ENCODE measurements at regions not wholly inside any gene's neighbourhood (a gene's known extent, or its start where the extent isn't known, plus 50 kb on each side); places are given as distances from the start of the nearest gene placed in this dataset.

DNA sequence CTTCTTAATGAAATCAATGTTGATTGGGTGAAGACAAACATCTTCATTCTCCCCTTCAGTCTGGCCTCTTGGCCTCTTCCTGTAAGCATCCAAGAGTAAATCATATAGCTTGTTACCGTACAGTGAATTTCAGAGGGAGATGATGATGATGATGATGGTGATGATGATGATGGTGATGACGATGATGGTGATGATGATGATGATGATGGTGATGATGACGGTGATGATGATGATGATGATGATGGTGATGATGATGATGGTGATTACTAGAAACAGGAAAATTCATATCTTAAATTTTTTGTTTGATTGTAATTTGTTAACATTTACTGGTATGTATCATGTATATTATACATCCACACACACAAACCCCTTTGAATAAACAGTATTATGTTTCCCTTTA lies 256.1 kb upstream of the PLSCR5 start:
- TF ChIP-seq RFX5 (IDR thresholded peaks at IDR 0.05; ENCODE audit: low read depth, low read length) (no peak), CTCF (IDR thresholded peaks at IDR 0.05 in 2 of 3, conservative IDR thresholded peaks at IDR 0.05 in 1 of 3; ENCODE audit: control insufficient read depth in 2 of 3, extremely low read depth in 1 of 3, insufficient read depth in 1 of 3, low read depth in 3 of 3, low read length in 3 of 3) (no peak), CEBPB (IDR thresholded peaks at IDR 0.05; ENCODE audit: borderline replicate concordance in 1 of 2, low read depth in 2 of 2, low read length in 2 of 2) (no peak), POLR2A (IDR thresholded peaks at IDR 0.05; ENCODE audit: low read depth, low read length) (no peak), MYC (IDR thresholded peaks at IDR 0.05; ENCODE audit: insufficient read depth, insufficient read length, insufficient replicate concordance, low read length, severe bottlenecking) (no peak), NFYA (IDR thresholded peaks at IDR 0.05; ENCODE audit: borderline replicate concordance, low read depth, low read length) (no peak), SMAD1 (IDR thresholded peaks at IDR 0.05; ENCODE audit: low read depth, partially characterized antibody) (no peak), CHD1 (IDR thresholded peaks at IDR 0.05; ENCODE audit: low read depth, low read length) (no peak)
- TF ChIP-seq, protein P1, sequence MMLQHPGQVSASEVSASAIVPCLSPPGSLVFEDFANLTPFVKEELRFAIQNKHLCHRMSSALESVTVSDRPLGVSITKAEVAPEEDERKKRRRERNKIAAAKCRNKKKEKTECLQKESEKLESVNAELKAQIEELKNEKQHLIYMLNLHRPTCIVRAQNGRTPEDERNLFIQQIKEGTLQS (IDR thresholded peaks at IDR 0.05; ENCODE audit: borderline replicate concordance, extremely low read depth, low read depth, low read length) = no peak
